K562 (cell line): ENCODE measurements at regions not wholly inside any gene's neighbourhood (a gene's known extent, or its start where the extent isn't known, plus 50 kb on each side); places are given as distances from the start of the nearest gene placed in this dataset.

Experiments
- ATAC-seq: fragments of 200-7000 bp; cut with Tn5 transposase; 3 replicates; pipeline ENCODE4 v1.9.1; 2020; ENCODE audit warnings: moderate library complexity
- BruUV-seq: library from RNA; stranded (reverse); fragments of 400-500 nt; replicated peaks from 2 replicates; lab custom pipeline; 2021; lab: Mats Ljungman, UMichigan
- CTCF ChIA-PET: fragments of 300-600 bp; formaldehyde crosslinking; extraction: SDS; loops from one replicate; lab custom pipeline; 2021; ENCODE audit warnings: low intra/inter-chr PET ratio; lab: Yijun Ruan, JAX
- POLR2A ChIA-PET: fragments of 300-600, 350-650 bp; sonication (Branson Sonifier 250); formaldehyde crosslinking; extraction: SDS; loops from one replicate; lab custom pipeline; 2021; ENCODE audit warnings: antibody characterized with exemption, inconsistent platforms; lab: Yijun Ruan, JAX
- DNase-seq, 4 experiments: peaks; one replicate each; pipeline versions ENCODE4 v3.0.0 to v3.0.0-alpha.2; 2011 to 2018; ENCODE audit warnings: low spot score in 3 of 4, mixed read lengths in 3 of 4; ENCODE audit errors: extremely low read depth in 1 of 4
- FAIRE-seq: peaks from 2 replicates; lab custom pipeline; 2011; peaks lifted over from hg19 to GRCh38; lab: Jason Lieb, UNC
- H2AFZ ChIP-seq: 2 replicates; pipeline ENCODE4 v1.6.0; 2011; ENCODE audit warnings: low read depth, low read length, control low read depth, inconsistent platforms
- H3K27ac ChIP-seq: fragments of 200-600 bp; 3 replicates; pipeline ENCODE4 v1.8.0; 2011; ENCODE audit warnings: low read depth, mild to moderate bottlenecking, control low read depth, inconsistent platforms, low read length, moderate library complexity, mixed read lengths; ENCODE audit errors: extremely low read depth
- H3K27me3 ChIP-seq, 2 experiments: fragments of 300-600 bp in 1 of 2; 2 replicates in 1 of 2; 3 replicates in 1 of 2; pipeline versions ENCODE4 v1.6.0 to v1.8.0; 2011; ENCODE audit warnings: inconsistent platforms in 2 of 2, low read length in 2 of 2, mild to moderate bottlenecking in 1 of 2, mixed read lengths in 1 of 2, moderate library complexity in 1 of 2; ENCODE audit not compliant: control insufficient read depth in 2 of 2, insufficient read depth in 2 of 2
- H3K36me3 ChIP-seq: fragments of 300-600 bp; 3 replicates; pipeline ENCODE4 v1.8.0; 2011; ENCODE audit warnings: mild to moderate bottlenecking, low read length, inconsistent platforms; ENCODE audit not compliant: control insufficient read depth, insufficient read depth
- H3K4me1 ChIP-seq, 2 experiments: fragments of 200-600 bp in 1 of 2; replicated peaks in 1 of 2; 2 replicates in 1 of 2; 3 replicates in 1 of 2; pipeline versions ENCODE4 v1.5.1 to v1.8.0; 2011; ENCODE audit warnings: inconsistent platforms in 2 of 2, low read length in 2 of 2, mild to moderate bottlenecking in 1 of 2, mixed read lengths in 1 of 2, moderate library complexity in 1 of 2; ENCODE audit not compliant: control insufficient read depth in 2 of 2, insufficient read depth in 2 of 2
- H3K4me2 ChIP-seq: 2 replicates; pipeline ENCODE4 v1.6.1; 2011; ENCODE audit warnings: low read length, control low read depth, inconsistent platforms, mixed read lengths; ENCODE audit not compliant: insufficient read depth
- H3K4me3 ChIP-seq: fragments of 200-600 bp; sonication (generic), shearing (Covaris generic); 2 replicates; pipeline ENCODE4 v1.5.1; 2016; ENCODE audit warnings: control low read depth, inconsistent platforms
- H3K79me2 ChIP-seq: fragments of 200-600 bp; 3 replicates; pipeline ENCODE4 v1.8.0; 2011; ENCODE audit warnings: low read length, inconsistent platforms; ENCODE audit not compliant: control insufficient read depth, insufficient read depth
- H3K9ac ChIP-seq, 2 experiments: 2 replicates each; pipeline versions ENCODE4 v1.6.0 to v1.6.1; 2011; ENCODE audit warnings: low read depth in 2 of 2, low read length in 2 of 2, control low read depth in 1 of 2, inconsistent platforms in 1 of 2, mild to moderate bottlenecking in 1 of 2, mixed read lengths in 1 of 2; ENCODE audit not compliant: insufficient read depth in 1 of 2
- H3K9me1 ChIP-seq: one replicate; pipeline ENCODE4 v1.6.0; 2011; ENCODE audit warnings: inconsistent platforms, mild to moderate bottlenecking, low read length, moderate library complexity; ENCODE audit not compliant: control insufficient read depth, insufficient read depth
- H3K9me3 ChIP-seq: replicated peaks from 2 replicates; pipeline ENCODE4 v1.5.1; 2011; ENCODE audit warnings: low read depth, low read length, inconsistent platforms; ENCODE audit not compliant: control insufficient read depth, insufficient read depth
- H4K20me1 ChIP-seq: replicated peaks from 2 replicates; pipeline ENCODE4 v1.6.1; 2011; ENCODE audit warnings: low read length, inconsistent platforms, mixed read lengths; ENCODE audit not compliant: control insufficient read depth, insufficient read depth
- ETV1 ChIP-seq: fragments of 450-650 bp; conservative IDR thresholded peaks from 2 replicates; pipeline ENCODE4 v1.6.1; 2016; ENCODE audit warnings: missing genetic modification characterization, control low read depth, low read depth, missing compliant biosample characterization
- GATA2 ChIP-seq: sonication (generic); formaldehyde crosslinking; IDR thresholded peaks from 2 replicates; pipeline ENCODE4 v1.4.0; 2020; ENCODE audit warnings: mild to moderate bottlenecking, missing genetic modification reagents
- LCOR ChIP-seq: sonication (generic); formaldehyde crosslinking; IDR thresholded peaks from 2 replicates; pipeline ENCODE4 v1.8.0; 2022; ENCODE audit warnings: mild to moderate bottlenecking, missing genetic modification reagents
- MCM3 ChIP-seq: fragments of 450-650 bp; IDR thresholded peaks from 2 replicates; pipeline ENCODE4 v1.6.1; 2016
- NCOA2 ChIP-seq, 2 experiments: fragments of 450-650 bp; IDR thresholded peaks; 2 replicates each; pipeline ENCODE4 v1.6.1; 2018; ENCODE audit warnings: mild to moderate bottlenecking in 2 of 2, moderate library complexity in 1 of 2; ENCODE audit not compliant: partially characterized antibody in 2 of 2
- NR3C1 ChIP-seq: sonication (generic); formaldehyde crosslinking; IDR thresholded peaks from 2 replicates; pipeline ENCODE4 v1.8.1; 2022; ENCODE audit warnings: missing genetic modification reagents
- RBM34 ChIP-seq: fragments of 200-400 bp; formaldehyde crosslinking; IDR thresholded peaks from 2 replicates; pipeline ENCODE4 v1.6.1; 2018; ENCODE audit warnings: low read length, borderline replicate concordance; ENCODE audit not compliant: insufficient read depth
- YY1 ChIP-seq, 3 experiments: IDR thresholded peaks; 2 replicates each; pipeline ENCODE4 v1.6.1; 2011; ENCODE audit warnings: low read length in 2 of 3, mild to moderate bottlenecking in 2 of 3, moderate library complexity in 2 of 3, borderline replicate concordance in 1 of 3, control low read depth in 1 of 3, low read depth in 1 of 3; ENCODE audit not compliant: insufficient read depth in 3 of 3, insufficient replicate concordance in 2 of 3, control insufficient read depth in 1 of 3, insufficient read length in 1 of 3; ENCODE audit errors: extremely low read depth in 1 of 3
- ZNF408 ChIP-seq: fragments of 250-450 bp; sonication (Bioruptor Pico); IDR thresholded peaks from 2 replicates; pipeline ENCODE4 v1.4.0; 2020; ENCODE audit warnings: low read depth, mild to moderate bottlenecking, moderate library complexity
- ZNF76 ChIP-seq: fragments of 250-450 bp; sonication (Bioruptor Pico); IDR thresholded peaks from 2 replicates; pipeline ENCODE4 v1.4.0; 2020; ENCODE audit warnings: mild to moderate bottlenecking, moderate library complexity, borderline replicate concordance
- ZZZ3 ChIP-seq: fragments of 450-650 bp; IDR thresholded peaks from 2 replicates; pipeline ENCODE4 v1.6.1; 2016; ENCODE audit warnings: antibody characterized with exemption, mild to moderate bottlenecking, moderate library complexity
- whole genome bisulfite sequencing: fragments of 100-300 bp; shearing (Covaris generic); methylation state at CpG from one replicate; pipeline ENCODE4 v1.1.6; 2016; ENCODE audit warnings: low coverage, mixed read lengths; ENCODE audit not compliant: insufficient coverage; ENCODE audit errors: missing lambda C conversion rate; 5-methylcytosine and 5-hydroxymethylcytosine counted together
- in situ Hi-C: fragments of 300-500 bp; cut with MboI; formaldehyde crosslinking; loops from 4 replicates; pipeline ENCODE4 v1.15.0; 2018; ENCODE audit warnings: inconsistent platforms, mixed read lengths
- intact Hi-C: fragments of 100-400 bp; cut with micrococcal nuclease; formaldehyde crosslinking; loops from 2 replicates; pipeline ENCODE4 v1.14.2; 2022
- TF ChIP-seq, protein P1 (sequence below): fragments of 450-650 bp; IDR thresholded peaks from 2 replicates; pipeline ENCODE4 v1.6.1; 2017; ENCODE audit warnings: antibody characterized with exemption
- TF ChIP-seq, protein P2 (sequence below): fragments of 200-800 bp; sonication (Bioruptor generic); IDR thresholded peaks from 2 replicates; pipeline ENCODE4 v1.6.1; 2016; ENCODE audit warnings: missing genetic modification characterization, missing compliant biosample characterization

DNA sequence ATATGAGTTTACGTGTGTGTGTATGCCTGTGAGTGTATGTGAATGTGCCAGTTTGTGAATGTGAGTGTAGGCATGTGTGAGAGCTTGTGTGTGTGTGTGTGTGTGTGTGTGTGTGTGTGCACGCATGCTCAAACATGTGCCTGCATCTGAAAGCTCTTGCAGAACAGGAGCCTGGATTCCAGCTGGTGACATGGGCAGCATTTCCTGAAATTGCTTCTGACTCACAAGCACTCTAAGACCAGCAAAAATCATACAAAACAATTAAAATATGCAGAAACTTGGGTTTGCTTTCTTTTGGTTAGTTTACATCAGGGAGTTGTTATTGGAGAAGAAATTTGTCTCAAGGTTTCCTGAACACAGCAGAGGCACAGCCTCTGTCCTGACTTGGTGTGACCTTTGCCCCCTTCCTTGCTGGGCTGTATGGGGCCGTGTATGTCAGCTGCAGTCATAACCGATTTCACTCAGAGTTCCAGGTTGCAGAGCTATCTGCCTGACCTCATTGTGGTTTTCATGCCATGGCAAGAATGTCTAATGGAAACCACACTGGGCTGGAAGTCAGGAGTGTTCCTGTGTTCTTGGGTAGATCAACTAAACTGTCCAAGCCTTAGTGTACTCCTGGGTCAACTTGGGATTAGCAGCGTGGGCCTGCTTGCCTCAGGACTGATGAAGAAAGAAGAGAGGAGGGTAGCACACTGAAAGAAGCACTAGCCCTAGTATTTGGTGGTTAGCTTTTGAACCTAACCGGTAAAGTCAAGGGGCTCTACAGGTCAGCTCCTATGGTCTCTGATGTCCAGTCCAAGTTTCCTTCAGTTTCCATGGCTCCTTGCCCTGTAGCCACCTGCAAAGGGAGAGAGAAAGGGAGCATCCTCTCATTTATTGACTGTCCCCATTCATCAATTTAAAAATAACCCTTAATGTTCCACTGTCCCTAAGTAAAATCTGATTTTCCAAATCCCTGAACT lies 143.7 kb downstream of the SNX19 start:
- CTCF ChIA-PET: no interaction called here
- H3K9me3 ChIP-seq: no peaks in the 10 kb centered on the region
- H3K9ac ChIP-seq: no peak overlapping the region
- WGBS: 2% methylated on average over 6 of the region's 6 CpGs
- no peaks in the 10 kb centered on the region for H3K36me3 ChIP-seq
- POLR2A ChIA-PET: no interaction called here
- no peak for DNase-seq
- peaks cover 3% of the 10 kb centered on the region for H3K9me1 ChIP-seq
- no peak overlapping the region for H2AFZ ChIP-seq
- H3K4me2 ChIP-seq: no peak overlapping the region
- ATAC-seq: no peak
- in situ Hi-C loops (no loop called here), intact Hi-C loops (no loop called here)
- H3K27me3 ChIP-seq: peaks cover 0 to 21% of the 10 kb centered on the region in 2 experiments; a peak in 2 of 5 replicates
- H3K27ac ChIP-seq: no peak overlapping the region
- peak; percentile 6 for FAIRE-seq
- no peaks in the 10 kb centered on the region; the same call in 1 of the 2 replicates for H4K20me1 ChIP-seq
- H3K4me1 ChIP-seq: no peaks in the 10 kb centered on the region
- no peaks in the 10 kb centered on the region for H3K79me2 ChIP-seq
- H3K4me3 ChIP-seq: no peak overlapping the region
- no TSS peak for BruUV-seq
- no peak for TF ChIP-seq MCM3
- TF ChIP-seq NR3C1 (CRISPR knock-in tag): no peak
- no peak for TF ChIP-seq YY1 (IDR thresholded peaks at IDR 0.05; ENCODE audit: borderline replicate concordance in 1 of 3, control insufficient read depth in 1 of 3, extremely low read depth in 1 of 3, insufficient read depth in 3 of 3, insufficient read length in 1 of 3, insufficient replicate concordance in 2 of 3, low read depth in 1 of 3, low read length in 2 of 3)
- TF ChIP-seq RBM34: no peak
- TF ChIP-seq NCOA2 (IDR thresholded peaks at IDR 0.05; ENCODE audit: partially characterized antibody in 2 of 2): no peak
- TF ChIP-seq, protein P1, sequence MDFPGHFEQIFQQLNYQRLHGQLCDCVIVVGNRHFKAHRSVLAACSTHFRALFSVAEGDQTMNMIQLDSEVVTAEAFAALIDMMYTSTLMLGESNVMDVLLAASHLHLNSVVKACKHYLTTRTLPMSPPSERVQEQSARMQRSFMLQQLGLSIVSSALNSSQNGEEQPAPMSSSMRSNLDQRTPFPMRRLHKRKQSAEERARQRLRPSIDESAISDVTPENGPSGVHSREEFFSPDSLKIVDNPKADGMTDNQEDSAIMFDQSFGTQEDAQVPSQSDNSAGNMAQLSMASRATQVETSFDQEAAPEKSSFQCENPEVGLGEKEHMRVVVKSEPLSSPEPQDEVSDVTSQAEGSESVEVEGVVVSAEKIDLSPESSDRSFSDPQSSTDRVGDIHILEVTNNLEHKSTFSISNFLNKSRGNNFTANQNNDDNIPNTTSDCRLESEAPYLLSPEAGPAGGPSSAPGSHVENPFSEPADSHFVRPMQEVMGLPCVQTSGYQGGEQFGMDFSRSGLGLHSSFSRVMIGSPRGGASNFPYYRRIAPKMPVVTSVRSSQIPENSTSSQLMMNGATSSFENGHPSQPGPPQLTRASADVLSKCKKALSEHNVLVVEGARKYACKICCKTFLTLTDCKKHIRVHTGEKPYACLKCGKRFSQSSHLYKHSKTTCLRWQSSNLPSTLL: no peak
- no peak for TF ChIP-seq GATA2 (CRISPR knock-in tag)
- TF ChIP-seq, protein P2, sequence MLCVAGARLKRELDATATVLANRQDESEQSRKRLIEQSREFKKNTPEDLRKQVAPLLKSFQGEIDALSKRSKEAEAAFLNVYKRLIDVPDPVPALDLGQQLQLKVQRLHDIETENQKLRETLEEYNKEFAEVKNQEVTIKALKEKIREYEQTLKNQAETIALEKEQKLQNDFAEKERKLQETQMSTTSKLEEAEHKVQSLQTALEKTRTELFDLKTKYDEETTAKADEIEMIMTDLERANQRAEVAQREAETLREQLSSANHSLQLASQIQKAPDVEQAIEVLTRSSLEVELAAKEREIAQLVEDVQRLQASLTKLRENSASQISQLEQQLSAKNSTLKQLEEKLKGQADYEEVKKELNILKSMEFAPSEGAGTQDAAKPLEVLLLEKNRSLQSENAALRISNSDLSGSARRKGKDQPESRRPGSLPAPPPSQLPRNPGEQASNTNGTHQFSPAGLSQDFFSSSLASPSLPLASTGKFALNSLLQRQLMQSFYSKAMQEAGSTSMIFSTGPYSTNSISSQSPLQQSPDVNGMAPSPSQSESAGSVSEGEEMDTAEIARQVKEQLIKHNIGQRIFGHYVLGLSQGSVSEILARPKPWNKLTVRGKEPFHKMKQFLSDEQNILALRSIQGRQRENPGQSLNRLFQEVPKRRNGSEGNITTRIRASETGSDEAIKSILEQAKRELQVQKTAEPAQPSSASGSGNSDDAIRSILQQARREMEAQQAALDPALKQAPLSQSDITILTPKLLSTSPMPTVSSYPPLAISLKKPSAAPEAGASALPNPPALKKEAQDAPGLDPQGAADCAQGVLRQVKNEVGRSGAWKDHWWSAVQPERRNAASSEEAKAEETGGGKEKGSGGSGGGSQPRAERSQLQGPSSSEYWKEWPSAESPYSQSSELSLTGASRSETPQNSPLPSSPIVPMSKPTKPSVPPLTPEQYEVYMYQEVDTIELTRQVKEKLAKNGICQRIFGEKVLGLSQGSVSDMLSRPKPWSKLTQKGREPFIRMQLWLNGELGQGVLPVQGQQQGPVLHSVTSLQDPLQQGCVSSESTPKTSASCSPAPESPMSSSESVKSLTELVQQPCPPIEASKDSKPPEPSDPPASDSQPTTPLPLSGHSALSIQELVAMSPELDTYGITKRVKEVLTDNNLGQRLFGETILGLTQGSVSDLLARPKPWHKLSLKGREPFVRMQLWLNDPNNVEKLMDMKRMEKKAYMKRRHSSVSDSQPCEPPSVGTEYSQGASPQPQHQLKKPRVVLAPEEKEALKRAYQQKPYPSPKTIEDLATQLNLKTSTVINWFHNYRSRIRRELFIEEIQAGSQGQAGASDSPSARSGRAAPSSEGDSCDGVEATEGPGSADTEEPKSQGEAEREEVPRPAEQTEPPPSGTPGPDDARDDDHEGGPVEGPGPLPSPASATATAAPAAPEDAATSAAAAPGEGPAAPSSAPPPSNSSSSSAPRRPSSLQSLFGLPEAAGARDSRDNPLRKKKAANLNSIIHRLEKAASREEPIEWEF (CRISPR knock-in tag): no peak
- TF ChIP-seq ZNF76 (CRISPR knock-in tag): no peak
- no peak for TF ChIP-seq ZZZ3
- no peak for TF ChIP-seq ZNF408 (CRISPR knock-in tag)
- TF ChIP-seq LCOR (CRISPR knock-in tag): no peak
- TF ChIP-seq ETV1 (tag): no peak
